Astrocyte of the cerebellum (primary cell): ENCODE measurements at regions not wholly inside any gene's neighbourhood (a gene's known extent, or its start where the extent isn't known, plus 50 kb on each side); places are given as distances from the start of the nearest gene placed in this dataset.

Source experiments
- DNase-seq: peaks from one replicate; pipeline ENCODE4 v3.0.0-alpha.2; 2011; ENCODE audit warnings: low read depth
- H3K4me3 ChIP-seq: 2 replicates; pipeline ENCODE4 v1.5.1; 2011; ENCODE audit warnings: mild to moderate bottlenecking, low read depth, low read length, moderate library complexity
- CTCF ChIP-seq: IDR thresholded peaks from 2 replicates; pipeline ENCODE4 v1.5.1; 2012; ENCODE audit warnings: low read length, low read depth, moderate library complexity, mild to moderate bottlenecking; ENCODE audit errors: missing control alignments
- in situ Hi-C: cut with HindIII; loops from 2 replicates; pipeline ENCODE4 v1.10.0; 2017; ENCODE audit warnings: low sequenced_read_pairs

- H3K4me3 ChIP-seq: no peak overlapping the region
- DNase-seq: no peak
- no peak for TF ChIP-seq CTCF
- in situ Hi-C loops: no loop called here
Observed at GRCh38 chr2:224161712-224162111, 122.6 kb upstream of the SERPINE2 start.

DNA sequence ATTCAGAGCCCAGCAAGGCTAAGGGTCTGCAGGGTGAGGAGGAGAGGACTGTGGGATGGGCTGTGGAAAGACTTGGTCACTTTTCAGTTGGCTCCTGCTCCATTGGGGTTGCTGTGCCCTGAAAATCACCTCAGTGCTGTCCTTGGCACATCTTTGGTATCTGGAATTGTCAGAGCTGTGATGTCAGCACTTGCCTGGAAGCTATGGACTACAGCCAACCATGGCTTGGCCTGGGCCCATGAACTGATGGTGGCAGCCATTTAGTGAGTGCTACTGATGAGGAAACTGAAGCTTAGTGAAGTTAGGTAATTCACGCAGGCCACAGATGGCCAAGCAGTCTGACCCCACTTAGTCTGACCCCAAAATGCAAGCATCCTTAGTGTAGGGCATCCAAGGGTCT, 121.8 kb upstream of the SERPINE2 start:
- no peak overlapping the region for H3K4me3 ChIP-seq
- in situ Hi-C loops: no loop called here
- DNase-seq: no peak
- TF ChIP-seq CTCF: no peak

GRCh38 chr2:224159345-224159928, 120.4 kb upstream of the SERPINE2 start:
- no peak overlapping the region for H3K4me3 ChIP-seq
- TF ChIP-seq CTCF: no peak
- in situ Hi-C loops: no loop called here
- DNase-seq: no peak

DNA sequence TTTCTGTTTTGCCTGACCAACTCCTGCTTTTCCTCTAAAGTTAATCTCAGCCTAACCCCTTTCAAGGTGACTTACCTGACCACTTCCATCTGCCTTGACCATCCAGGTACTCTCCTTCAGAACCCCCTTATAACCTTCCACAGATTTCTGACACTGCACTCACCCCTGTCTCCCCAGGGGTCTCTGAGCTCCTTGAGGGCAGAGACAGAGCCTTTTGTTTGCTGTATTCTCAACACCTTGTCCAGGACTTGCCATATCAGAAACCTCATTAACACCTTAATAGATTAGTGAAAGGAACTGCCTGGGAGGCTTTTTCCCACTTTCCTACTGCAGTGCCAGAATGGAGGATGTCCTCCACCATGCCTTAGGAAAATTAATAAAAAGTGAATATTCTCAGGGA, 119.7 kb upstream of the SERPINE2 start:
- in situ Hi-C loops: no loop called here
- no peak for TF ChIP-seq CTCF
- H3K4me3 ChIP-seq: no peak overlapping the region
- DNase-seq: no peak

- in situ Hi-C loops: no loop called here
- TF ChIP-seq CTCF: no peak
- no peak overlapping the region for H3K4me3 ChIP-seq
- DNase-seq: no peak
Observed at GRCh38 chr2:224158061-224158460, 119.0 kb upstream of the SERPINE2 start.

DNA sequence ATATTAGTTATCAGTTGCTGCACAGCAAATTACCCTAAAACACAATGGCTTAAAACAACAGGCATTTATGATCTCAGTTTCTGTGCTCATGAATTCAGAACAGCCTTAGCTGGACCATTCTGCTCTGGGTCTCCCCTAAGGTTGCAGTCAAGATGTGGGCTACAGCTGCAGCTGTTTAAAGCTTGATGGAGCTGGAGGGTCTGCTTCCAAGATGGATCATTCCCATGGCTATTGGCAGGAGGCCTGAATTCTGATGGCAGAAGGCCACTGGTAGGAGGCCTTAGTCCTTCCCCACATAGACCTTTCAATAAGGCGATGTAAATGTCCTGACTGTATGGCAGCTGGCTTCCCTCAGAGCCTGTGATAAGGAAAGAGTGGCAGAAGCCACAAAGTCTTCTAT, 118.6 kb upstream of the SERPINE2 start:
- TF ChIP-seq CTCF: no peak
- in situ Hi-C loops: no loop called here
- no peak for DNase-seq
- H3K4me3 ChIP-seq: no peak overlapping the region

- TF ChIP-seq CTCF: no peak
- DNase-seq: no peak
- H3K4me3 ChIP-seq: no peak overlapping the region
- in situ Hi-C loops: no loop called here
Observed at GRCh38 chr2:224156436-224156835, 117.3 kb upstream of the SERPINE2 start.
